ENCODE measurements at regions not wholly inside any gene's neighbourhood (a gene's known extent, or its start where the extent isn't known, plus 50 kb on each side); places are given as distances from the start of the nearest gene placed in this dataset.

DNA sequence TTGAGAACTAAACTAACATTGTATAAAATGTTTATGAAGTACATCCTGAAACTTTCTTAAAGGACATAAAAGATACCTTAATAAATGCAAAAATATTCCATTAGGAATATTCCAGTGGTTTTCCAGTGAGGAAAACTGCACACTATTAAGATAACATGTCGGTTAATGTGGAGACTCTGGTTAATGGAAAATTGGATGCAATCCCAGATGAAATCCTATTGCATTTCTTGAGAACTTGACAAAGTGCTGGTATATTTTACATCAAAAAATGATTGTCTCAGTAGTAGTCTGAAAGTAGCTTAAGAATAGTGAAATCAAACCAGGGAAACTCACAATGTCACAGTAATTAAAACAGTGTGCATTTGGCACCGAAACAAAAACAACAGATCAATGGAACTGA is 202.5 kb upstream of the MON1B start:
- TF ChIP-seq EZH2 (IDR thresholded peaks at IDR 0.05; ENCODE audit: borderline replicate concordance): no peak
- TF ChIP-seq, protein P1, sequence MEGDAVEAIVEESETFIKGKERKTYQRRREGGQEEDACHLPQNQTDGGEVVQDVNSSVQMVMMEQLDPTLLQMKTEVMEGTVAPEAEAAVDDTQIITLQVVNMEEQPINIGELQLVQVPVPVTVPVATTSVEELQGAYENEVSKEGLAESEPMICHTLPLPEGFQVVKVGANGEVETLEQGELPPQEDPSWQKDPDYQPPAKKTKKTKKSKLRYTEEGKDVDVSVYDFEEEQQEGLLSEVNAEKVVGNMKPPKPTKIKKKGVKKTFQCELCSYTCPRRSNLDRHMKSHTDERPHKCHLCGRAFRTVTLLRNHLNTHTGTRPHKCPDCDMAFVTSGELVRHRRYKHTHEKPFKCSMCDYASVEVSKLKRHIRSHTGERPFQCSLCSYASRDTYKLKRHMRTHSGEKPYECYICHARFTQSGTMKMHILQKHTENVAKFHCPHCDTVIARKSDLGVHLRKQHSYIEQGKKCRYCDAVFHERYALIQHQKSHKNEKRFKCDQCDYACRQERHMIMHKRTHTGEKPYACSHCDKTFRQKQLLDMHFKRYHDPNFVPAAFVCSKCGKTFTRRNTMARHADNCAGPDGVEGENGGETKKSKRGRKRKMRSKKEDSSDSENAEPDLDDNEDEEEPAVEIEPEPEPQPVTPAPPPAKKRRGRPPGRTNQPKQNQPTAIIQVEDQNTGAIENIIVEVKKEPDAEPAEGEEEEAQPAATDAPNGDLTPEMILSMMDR (IDR thresholded peaks at IDR 0.05; ENCODE audit: poor library complexity): no peak
- no peak for TF ChIP-seq EZH2phosphoT487 (IDR thresholded peaks at IDR 0.05; ENCODE audit: low read depth, severe bottlenecking, unreplicated experiment)
- no peaks in the 10 kb centered on the region for H3K9me2 ChIP-seq (replicated peaks; ENCODE audit: insufficient read depth)
- no peaks in the 10 kb centered on the region for H3K4me1 ChIP-seq (ENCODE audit: insufficient read depth)
- H3K4me3 ChIP-seq: no peak overlapping the region
- H3K79me2 ChIP-seq: no peaks in the 10 kb centered on the region
- no peak overlapping the region for H2AFZ ChIP-seq
- H3K27ac ChIP-seq: no peak overlapping the region
- no peaks in the 10 kb centered on the region for H3K27me3 ChIP-seq
- H3K9me3 ChIP-seq (ENCODE audit: low read depth): no peaks in the 10 kb centered on the region
- WGBS (ENCODE audit: low lambda C conversion rate, missing lambda C conversion rate): 78% methylated on average over 2 of the region's 2 CpGs
- H3K4me2 ChIP-seq: no peak overlapping the region
- H4K20me1 ChIP-seq (ENCODE audit: insufficient read depth, poor library complexity, severe bottlenecking): no peaks in the 10 kb centered on the region
- DNase-seq (ENCODE audit: low spot score): no peak
- no peaks in the 10 kb centered on the region for H3K36me3 ChIP-seq (replicated peaks; ENCODE audit: insufficient read depth, low read depth)

DNA sequence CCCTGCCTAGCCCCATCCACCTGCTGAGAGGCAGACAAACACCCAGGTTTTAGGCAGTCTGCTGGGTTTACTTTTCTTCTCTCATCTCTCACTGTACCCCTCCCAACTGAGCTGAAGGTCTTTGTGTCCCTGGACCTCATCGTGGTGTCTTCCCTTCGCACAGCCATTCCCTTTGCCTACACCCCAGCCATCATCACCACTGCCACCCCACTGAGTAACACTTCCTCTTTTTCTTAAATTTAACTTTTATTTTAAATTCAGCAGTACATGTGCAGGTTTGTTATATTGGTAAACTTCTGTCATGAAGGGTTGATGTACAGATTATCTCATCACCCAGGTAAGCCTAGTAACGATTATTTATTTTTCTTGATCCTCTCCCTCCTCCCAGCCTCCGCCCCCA is 188.3 kb upstream of the MON1B start:
- Histone ChIP-seq H3K4me1 (ENCODE audit: insufficient read depth) (no peaks in the 10 kb centered on the region), H2AFZ (no peak overlapping the region), H4K20me1 (ENCODE audit: insufficient read depth, poor library complexity, severe bottlenecking) (no peaks in the 10 kb centered on the region), H3K9me3 (ENCODE audit: low read depth) (no peaks in the 10 kb centered on the region), H3K27me3 (no peaks in the 10 kb centered on the region), H3K4me3 (no peak overlapping the region), H3K9me2 (replicated peaks; ENCODE audit: insufficient read depth) (no peaks in the 10 kb centered on the region), H3K27ac (no peak overlapping the region), H3K4me2 (no peak overlapping the region), H3K36me3 (replicated peaks; ENCODE audit: insufficient read depth, low read depth) (no peaks in the 10 kb centered on the region), H3K79me2 (no peaks in the 10 kb centered on the region)
- DNase-seq (ENCODE audit: low spot score): no peak
- 91% methylated on average over 4 of the region's 4 CpGs for WGBS (ENCODE audit: low lambda C conversion rate, missing lambda C conversion rate)
- TF ChIP-seq, protein P1 (IDR thresholded peaks at IDR 0.05; ENCODE audit: poor library complexity): no peak
- TF ChIP-seq EZH2 (IDR thresholded peaks at IDR 0.05; ENCODE audit: borderline replicate concordance) (no peak), EZH2phosphoT487 (IDR thresholded peaks at IDR 0.05; ENCODE audit: low read depth, severe bottlenecking, unreplicated experiment) (no peak)

DNA sequence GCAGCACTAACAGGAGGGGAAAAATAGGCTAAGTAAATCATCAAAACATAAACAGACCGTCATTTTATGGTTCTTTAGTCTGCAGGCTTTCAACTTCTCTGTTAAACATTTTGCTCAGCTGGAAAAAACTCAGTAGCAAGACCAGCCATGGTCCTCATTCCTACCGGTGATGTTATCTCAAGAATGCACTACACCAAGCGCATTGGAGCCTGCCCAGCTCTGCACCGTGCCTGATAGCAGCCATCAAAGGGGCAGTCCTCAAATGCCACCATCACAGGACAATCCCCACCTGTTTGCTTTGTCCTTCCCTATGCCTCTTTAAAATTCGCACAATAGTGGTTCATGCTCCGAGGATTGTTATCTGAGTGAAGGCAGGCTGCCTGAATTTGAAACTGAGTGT is 181.5 kb upstream of the MON1B start:
- Histone ChIP-seq H3K27ac (no peak overlapping the region), H3K4me3 (no peak overlapping the region), H3K4me1 (ENCODE audit: insufficient read depth) (no peaks in the 10 kb centered on the region), H2AFZ (no peak overlapping the region), H3K9me3 (ENCODE audit: low read depth) (no peaks in the 10 kb centered on the region), H3K27me3 (no peaks in the 10 kb centered on the region), H3K36me3 (replicated peaks; ENCODE audit: insufficient read depth, low read depth) (no peaks in the 10 kb centered on the region), H3K9me2 (replicated peaks; ENCODE audit: insufficient read depth) (no peaks in the 10 kb centered on the region), H3K4me2 (no peak overlapping the region), H4K20me1 (ENCODE audit: insufficient read depth, poor library complexity, severe bottlenecking) (no peaks in the 10 kb centered on the region), H3K79me2 (no peaks in the 10 kb centered on the region)
- TF ChIP-seq, protein P1 (IDR thresholded peaks at IDR 0.05; ENCODE audit: poor library complexity): no peak
- TF ChIP-seq EZH2 (IDR thresholded peaks at IDR 0.05; ENCODE audit: borderline replicate concordance): no peak
- no peak for TF ChIP-seq EZH2phosphoT487 (IDR thresholded peaks at IDR 0.05; ENCODE audit: low read depth, severe bottlenecking, unreplicated experiment)
- WGBS (ENCODE audit: low lambda C conversion rate, missing lambda C conversion rate): 20% methylated on average over 6 of the region's 6 CpGs
- DNase-seq (ENCODE audit: low spot score): peak; percentile 8

DNA sequence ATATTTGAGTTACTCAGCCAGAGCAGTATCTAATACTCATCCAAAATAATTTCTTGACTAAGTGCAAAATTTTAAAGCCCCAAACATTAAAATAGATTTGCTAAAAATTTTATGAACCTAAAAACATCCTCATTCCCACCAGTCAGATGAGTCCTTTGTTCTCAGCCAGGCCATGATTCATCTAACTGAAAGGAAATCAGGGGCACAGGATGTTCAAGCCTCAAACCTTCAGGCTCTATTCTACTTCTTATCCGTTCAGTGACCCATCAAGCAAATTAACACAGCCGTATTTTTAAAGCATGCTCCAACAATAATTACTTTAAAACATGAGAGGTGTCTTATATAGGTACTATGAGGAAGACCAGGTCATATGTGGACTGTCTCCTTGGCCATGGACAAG is 176.5 kb upstream of the MON1B start:
- DNase-seq (ENCODE audit: low spot score): no peak
- Histone ChIP-seq H3K27ac (no peak overlapping the region), H3K27me3 (peaks cover 4% of the 10 kb centered on the region), H4K20me1 (ENCODE audit: insufficient read depth, poor library complexity, severe bottlenecking) (no peaks in the 10 kb centered on the region), H3K4me3 (no peak overlapping the region), H2AFZ (no peak overlapping the region), H3K36me3 (replicated peaks; ENCODE audit: insufficient read depth, low read depth) (no peaks in the 10 kb centered on the region), H3K9me3 (ENCODE audit: low read depth) (no peaks in the 10 kb centered on the region), H3K4me2 (no peak overlapping the region), H3K79me2 (no peaks in the 10 kb centered on the region), H3K9me2 (replicated peaks; ENCODE audit: insufficient read depth) (no peaks in the 10 kb centered on the region), H3K4me1 (ENCODE audit: insufficient read depth) (no peaks in the 10 kb centered on the region)
- TF ChIP-seq, protein P1 (IDR thresholded peaks at IDR 0.05; ENCODE audit: poor library complexity): no peak
- TF ChIP-seq EZH2 (IDR thresholded peaks at IDR 0.05; ENCODE audit: borderline replicate concordance): no peak
- no peak for TF ChIP-seq EZH2phosphoT487 (IDR thresholded peaks at IDR 0.05; ENCODE audit: low read depth, severe bottlenecking, unreplicated experiment)
- 79% methylated on average over 2 of the region's 2 CpGs for WGBS (ENCODE audit: low lambda C conversion rate, missing lambda C conversion rate)

All from hepatocyte (in vitro differentiated cells).